ENCODE measurements at regions not wholly inside any gene's neighbourhood (a gene's known extent, or its start where the extent isn't known, plus 50 kb on each side); places are given as distances from the start of the nearest gene placed in this dataset.

- TF ChIP-seq CTCF (IDR thresholded peaks at IDR 0.05; ENCODE audit: insufficient read depth, low read depth, low read length) (no peak), EZH2 (IDR thresholded peaks at IDR 0.05; ENCODE audit: insufficient read depth, low read length) (no peak)
Measured at GRCh38 chr2:120418174-120418787, 72.3 kb downstream of the INHBB start.

All from astrocyte (in vitro differentiated cells and primary cell).